ENCODE measurements at regions not wholly inside any gene's neighbourhood (a gene's known extent, or its start where the extent isn't known, plus 50 kb on each side); places are given as distances from the start of the nearest gene placed in this dataset.

DNA sequence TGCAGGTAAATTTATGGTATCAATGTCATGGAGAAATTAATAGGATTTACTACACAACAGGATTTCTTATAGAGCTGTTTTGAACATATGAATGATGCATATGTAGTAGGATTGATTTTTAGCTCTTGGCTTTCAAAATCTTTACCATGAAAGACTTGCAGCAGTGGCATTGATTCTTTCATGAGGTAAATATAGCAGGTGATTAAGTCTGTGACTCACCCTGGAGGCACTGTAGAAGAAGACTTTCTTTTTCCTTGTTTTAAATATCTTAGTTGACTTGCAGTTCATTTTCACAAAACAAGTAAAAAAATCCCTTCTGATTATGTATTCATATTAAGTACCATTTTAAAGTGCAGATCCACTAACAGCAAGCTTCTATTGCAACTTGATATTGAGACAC is 463.0 kb downstream of the FBXO15 start:
- TF ChIP-seq POLR2A (IDR thresholded peaks at IDR 0.05), result no peak
- TF ChIP-seq, protein P1, sequence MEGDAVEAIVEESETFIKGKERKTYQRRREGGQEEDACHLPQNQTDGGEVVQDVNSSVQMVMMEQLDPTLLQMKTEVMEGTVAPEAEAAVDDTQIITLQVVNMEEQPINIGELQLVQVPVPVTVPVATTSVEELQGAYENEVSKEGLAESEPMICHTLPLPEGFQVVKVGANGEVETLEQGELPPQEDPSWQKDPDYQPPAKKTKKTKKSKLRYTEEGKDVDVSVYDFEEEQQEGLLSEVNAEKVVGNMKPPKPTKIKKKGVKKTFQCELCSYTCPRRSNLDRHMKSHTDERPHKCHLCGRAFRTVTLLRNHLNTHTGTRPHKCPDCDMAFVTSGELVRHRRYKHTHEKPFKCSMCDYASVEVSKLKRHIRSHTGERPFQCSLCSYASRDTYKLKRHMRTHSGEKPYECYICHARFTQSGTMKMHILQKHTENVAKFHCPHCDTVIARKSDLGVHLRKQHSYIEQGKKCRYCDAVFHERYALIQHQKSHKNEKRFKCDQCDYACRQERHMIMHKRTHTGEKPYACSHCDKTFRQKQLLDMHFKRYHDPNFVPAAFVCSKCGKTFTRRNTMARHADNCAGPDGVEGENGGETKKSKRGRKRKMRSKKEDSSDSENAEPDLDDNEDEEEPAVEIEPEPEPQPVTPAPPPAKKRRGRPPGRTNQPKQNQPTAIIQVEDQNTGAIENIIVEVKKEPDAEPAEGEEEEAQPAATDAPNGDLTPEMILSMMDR (IDR thresholded peaks at IDR 0.05), result no peak

Data from vagina (tissue), 2 donors.